Left cardiac atrium (tissue), 4 donors: ENCODE measurements at regions not wholly inside any gene's neighbourhood (a gene's known extent, or its start where the extent isn't known, plus 50 kb on each side); places are given as distances from the start of the nearest gene placed in this dataset.
"Not testable (repeated sequence)": the region's sequence is repeated elsewhere in the genome, so short reads cannot be mapped to it uniquely, and the experiment has no call there.

ENCODE experiments used
- ATAC-seq, 2 donors: fragments of 200-7000 bp; cut with Tn5 transposase; one replicate each; pipeline ENCODE4 v1.9.1; 2020; ENCODE audit warnings: mild to moderate bottlenecking in 2 of 2, moderate library complexity in 2 of 2
- DNase-seq: peaks from one replicate; pipeline ENCODE4 v3.0.0-alpha.2; 2020
- intact Hi-C, 2 donors: fragments of 100-400 bp; cut with DNase I; formaldehyde crosslinking; loops; one replicate each; pipeline versions ENCODE4 v1.14.1 to v1.15.1; 2022 to 2023
- donor health status: DM: no; HTN: yes; CAD: no.
- donor health status: DM: no; HTN: yes; CAD: no; lungs with severe emphysema.
- donor health status: DM: yes; HTN: yes; CAD: no.
- donor health status: Dilated cardiomyopathy.

- DNase-seq (no peak), ATAC-seq (peak in 1 of 2 donors; percentile 19)
- intact Hi-C loops = no loop called here
These were observed 50.5 kb upstream of the TUBA3D start for GRCh38 chr2:131425231-131425941.

DNA sequence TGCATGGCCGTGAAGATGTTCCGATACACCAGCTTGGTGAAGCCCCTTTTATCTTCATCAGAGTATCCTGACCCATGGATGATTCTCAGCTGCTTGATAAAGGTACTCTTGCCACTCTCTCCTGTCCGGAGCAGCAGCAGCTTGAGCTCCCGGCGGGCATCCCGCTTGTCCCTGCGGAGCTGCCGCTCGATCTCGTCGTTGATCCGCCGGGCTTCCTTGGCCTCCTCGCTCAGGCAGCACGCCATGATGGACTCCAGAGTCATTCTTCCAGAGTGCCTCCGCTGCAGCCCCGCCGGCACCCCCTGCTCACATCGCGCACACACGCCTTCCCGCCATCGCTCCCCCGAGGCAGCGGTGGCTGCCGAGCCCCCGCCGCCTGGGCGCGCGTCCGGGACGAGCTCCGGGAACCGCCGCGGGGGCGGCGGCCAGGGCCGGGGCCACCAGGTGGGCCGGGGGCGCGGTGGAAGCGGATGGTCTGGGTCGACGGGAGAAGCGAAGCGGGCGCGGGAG, 51.3 kb upstream of the TUBA3D start:
- DNase-seq, ATAC-seq, intact Hi-C loops: not testable (repeated sequence)

GRCh38 chr2:131420751-131421150, 55.2 kb upstream of the TUBA3D start:
- DNase-seq, intact Hi-C loops, ATAC-seq: not testable (repeated sequence)

DNA sequence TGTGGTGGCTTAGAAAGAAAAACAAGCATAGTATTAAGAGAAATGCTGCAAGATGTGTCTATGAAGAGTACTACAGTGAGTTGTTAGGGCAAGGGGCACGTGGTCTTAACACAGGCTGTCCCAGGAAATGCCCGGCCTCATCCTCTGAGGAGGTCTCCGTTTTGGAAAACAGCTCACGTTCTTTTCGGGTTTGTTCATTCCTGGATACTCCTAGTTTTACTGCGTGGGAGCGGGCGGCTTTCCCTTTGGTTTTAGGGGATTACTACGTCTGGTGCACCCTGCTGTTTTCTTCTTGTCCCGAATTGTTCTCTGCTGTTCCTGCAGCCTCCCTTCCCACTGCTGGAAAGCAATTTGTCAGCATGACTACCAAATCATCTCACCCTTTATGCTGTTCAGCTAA, 55.5 kb upstream of the RAB6D start:
- intact Hi-C loops = loop anchor here in 1 of 2 donors (10.0 kb wide), 1 partner anchor 95 kb away; no protein-coding TSS in a partner anchor
- no peak for DNase-seq
- no peak for ATAC-seq

DNA sequence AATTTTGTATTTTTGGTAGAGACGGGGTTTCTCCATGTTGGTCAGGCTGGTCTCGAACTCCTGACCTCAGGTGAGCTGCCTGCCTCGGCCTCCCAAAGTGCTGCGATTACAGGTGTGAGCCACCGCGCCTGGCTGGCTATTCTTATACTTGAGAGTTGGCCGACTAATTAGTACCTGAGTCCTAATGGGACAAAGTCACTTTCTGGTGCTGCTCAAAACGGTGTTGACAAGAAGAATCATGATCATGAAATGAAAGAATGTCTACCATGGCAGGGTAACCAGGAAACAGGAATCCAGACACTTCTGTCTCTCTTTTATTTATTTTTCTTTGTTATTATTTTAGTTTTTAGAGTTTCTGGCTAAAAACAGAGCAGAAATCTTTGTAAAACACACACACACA, 54.7 kb upstream of the RAB6D start:
- intact Hi-C loops = loop anchor here in 1 of 2 donors (10.0 kb wide), 1 partner anchor 96 kb away; no protein-coding TSS in a partner anchor
- DNase-seq (no peak), ATAC-seq (no peak)

DNA sequence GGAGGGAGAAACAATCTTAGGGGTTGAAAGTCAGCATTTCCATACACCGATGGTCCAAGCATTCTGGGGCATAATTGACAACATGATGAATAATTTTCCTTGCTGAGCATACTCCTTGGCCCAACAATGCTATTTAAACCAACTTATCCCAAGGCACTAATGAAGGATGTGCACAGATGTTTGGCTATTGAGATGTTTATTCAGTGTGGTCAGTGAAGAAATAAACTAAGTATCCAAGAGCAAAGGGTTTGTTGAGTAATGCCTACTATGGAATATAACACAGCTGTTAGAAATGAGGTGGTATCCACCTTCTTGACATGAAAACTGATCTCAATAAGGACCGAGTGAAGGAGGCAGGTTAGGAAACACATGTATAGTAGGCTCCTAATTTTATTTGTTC, 53.9 kb upstream of the RAB6D start:
- intact Hi-C loops = loop anchor here in 1 of 2 donors (10.0 kb wide), 1 partner anchor 97 kb away; no protein-coding TSS in a partner anchor
- no peak for ATAC-seq
- DNase-seq = no peak

DNA sequence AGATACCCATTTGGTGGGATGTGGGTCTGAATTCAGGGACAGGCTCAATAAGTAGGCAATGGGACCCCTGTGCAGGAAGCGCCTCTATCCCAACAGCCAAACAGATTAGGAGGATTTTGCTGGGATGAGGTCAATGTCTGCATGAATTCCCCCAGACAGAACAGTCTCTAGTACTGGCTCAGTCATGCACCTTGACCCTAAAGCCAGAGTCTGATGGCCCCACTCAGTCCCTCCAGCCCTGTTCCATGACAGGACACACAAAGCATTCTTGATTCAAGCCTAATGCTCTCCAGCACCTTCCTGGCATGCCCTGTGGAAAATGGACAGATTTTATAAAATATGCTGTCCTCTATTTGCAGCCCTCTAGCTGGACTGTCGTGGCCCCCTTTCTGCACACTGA, 49.8 kb upstream of the RAB6D start:
- ATAC-seq (no peak), DNase-seq (no peak)
- intact Hi-C loops = loop anchor here in 1 of 2 donors (5.0 to 10.0 kb wide), 2 partner anchors 101 to 259 kb away; no protein-coding TSS in a partner anchor
